Lower leg skin (tissue), 4 donors: ENCODE measurements at regions not wholly inside any gene's neighbourhood (a gene's known extent, or its start where the extent isn't known, plus 50 kb on each side); places are given as distances from the start of the nearest gene placed in this dataset.

Experiments used
- DNase-seq, 2 donors: peaks; one replicate each; pipeline ENCODE4 v3.0.0-alpha.2; 2019; ENCODE audit warnings: low spot score in 2 of 2
- H3K4me3 ChIP-seq: fragments of 200-600 bp; sonication (generic); 2 replicates; pipeline ENCODE4 v1.5.1; 2017; ENCODE audit warnings: mild to moderate bottlenecking, low read depth; ENCODE audit not compliant: poor library complexity, severe bottlenecking
- CTCF ChIP-seq, 3 donors: fragments of 450-650 bp; IDR thresholded peaks; one replicate each; pipeline ENCODE4 v1.5.1; 2016; ENCODE audit warnings: antibody characterized with exemption in 3 of 3, mild to moderate bottlenecking in 3 of 3, moderate library complexity in 2 of 3
- POLR2A ChIP-seq, 2 donors: fragments of 450-650 bp; IDR thresholded peaks; one replicate each; pipeline ENCODE4 v1.6.1; 2016 to 2017; ENCODE audit warnings: antibody characterized with exemption in 2 of 2, mild to moderate bottlenecking in 1 of 2, moderate library complexity in 1 of 2
- WGBS, 2 donors: methylation state at CpG; one replicate each; pipeline ENCODE4 v1.1.5; 2018; 5-methylcytosine and 5-hydroxymethylcytosine counted together
- intact Hi-C: fragments of 100-400 bp; cut with DNase I; formaldehyde crosslinking; loops from one replicate; pipeline ENCODE4 v1.15.0; 2023; ENCODE audit warnings: low total_unique reads

GRCh38 chr9:90457386-90458190 lies 185.0 kb downstream of the DIRAS2 start:
- WGBS, 2 donors, result 82 to 87% methylated on average over 9 of the region's 9 CpGs
- no peak for DNase-seq
- H3K4me3 ChIP-seq, result no peak overlapping the region
- intact Hi-C loops, result no loop called here
- TF ChIP-seq CTCF (IDR thresholded peaks at IDR 0.05) (no peak), POLR2A (IDR thresholded peaks at IDR 0.05) (no peak)

GRCh38 chr9:90458485-90458884 lies 184.1 kb downstream of the DIRAS2 start:
- 77 to 85% methylated on average over 4 of the region's 4 CpGs for WGBS, 2 donors
- DNase-seq, result no peak
- no peak overlapping the region for H3K4me3 ChIP-seq
- intact Hi-C loops, result no loop called here
- TF ChIP-seq POLR2A (IDR thresholded peaks at IDR 0.05), result no peak

DNA sequence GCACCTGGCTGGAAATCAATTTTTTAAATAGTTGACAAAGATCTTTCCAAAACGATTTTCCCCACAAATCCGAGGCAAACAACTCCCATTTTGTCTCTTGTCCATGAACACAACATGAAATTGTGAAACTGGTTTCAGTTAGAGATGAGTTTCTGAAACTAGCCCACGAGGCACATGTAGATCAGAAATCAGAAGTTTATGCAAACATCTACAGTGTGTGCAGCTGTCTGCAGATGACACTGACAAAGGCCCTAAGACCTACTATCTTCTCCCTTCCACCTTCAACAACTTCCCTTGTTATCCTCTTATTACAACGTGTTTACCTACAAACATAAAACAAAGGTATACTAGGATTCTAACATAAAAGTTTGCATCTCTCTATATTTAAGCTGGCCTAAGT lies 183.3 kb downstream of the DIRAS2 start:
- no peak for DNase-seq
- intact Hi-C loops, result no loop called here
- H3K4me3 ChIP-seq, result no peak overlapping the region
- TF ChIP-seq CTCF (IDR thresholded peaks at IDR 0.05) (no peak), POLR2A (IDR thresholded peaks at IDR 0.05) (no peak)
- 57 to 76% methylated on average over 4 of the region's 4 CpGs for WGBS, 2 donors

DNA sequence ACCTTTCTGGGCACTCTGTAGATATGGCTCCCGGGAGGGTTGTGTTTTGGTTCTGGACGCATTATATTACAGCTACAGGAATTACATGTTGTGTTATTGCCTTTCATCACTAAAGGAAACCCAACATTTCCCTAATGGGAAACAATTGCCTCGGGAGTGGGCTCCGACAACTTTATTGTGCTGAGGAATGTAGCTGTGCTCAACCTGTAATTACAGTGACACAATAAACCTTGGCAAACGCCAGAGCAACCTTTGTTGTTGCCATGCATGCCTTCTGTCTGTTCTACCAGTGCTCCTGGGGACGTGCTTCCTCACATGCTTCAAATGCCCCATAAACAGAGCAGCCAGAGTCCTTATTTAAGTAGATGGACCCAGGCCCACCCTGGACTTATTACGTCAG lies 182.4 kb downstream of the DIRAS2 start:
- no peak overlapping the region for H3K4me3 ChIP-seq
- WGBS, 2 donors, result 34 to 49% methylated on average over 7 of the region's 7 CpGs
- DNase-seq, result no peak
- TF ChIP-seq CTCF (IDR thresholded peaks at IDR 0.05) (no peak), POLR2A (IDR thresholded peaks at IDR 0.05) (no peak)
- intact Hi-C loops, result no loop called here

DNA sequence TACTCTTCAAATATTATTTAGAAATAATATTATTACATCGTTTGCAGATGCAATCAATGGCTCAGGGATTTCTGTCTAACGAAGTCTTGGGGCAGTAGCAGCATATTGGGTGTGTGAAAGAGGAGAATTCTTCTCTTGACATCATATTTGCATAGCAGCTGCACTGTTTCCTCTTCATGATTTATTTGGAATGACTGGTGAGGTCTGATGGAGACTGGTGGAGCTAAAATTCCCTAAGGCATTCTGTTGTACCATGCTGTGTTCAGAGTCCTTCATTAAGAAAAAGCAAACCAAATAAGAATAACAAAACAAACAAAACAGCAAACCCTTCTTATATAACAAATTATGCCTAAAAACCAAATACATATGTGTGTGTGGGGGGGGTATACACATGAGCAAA lies 177.6 kb downstream of the DIRAS2 start:
- WGBS, 2 donors, result 40 to 43% methylated on average over 2 of the region's 2 CpGs
- DNase-seq, result no peak
- TF ChIP-seq CTCF (IDR thresholded peaks at IDR 0.05), result no peak
- TF ChIP-seq POLR2A (IDR thresholded peaks at IDR 0.05), result no peak
- H3K4me3 ChIP-seq, result no peak overlapping the region
- intact Hi-C loops, result no loop called here

- intact Hi-C loops, result no loop called here
- WGBS, 2 donors, result 70 to 77% methylated on average over 3 of the region's 3 CpGs
- no peak for DNase-seq
- TF ChIP-seq CTCF (IDR thresholded peaks at IDR 0.05) (no peak), POLR2A (IDR thresholded peaks at IDR 0.05) (no peak)
- no peak overlapping the region for H3K4me3 ChIP-seq
These were observed 176.2 kb downstream of the DIRAS2 start for GRCh38 chr9:90466441-90466840.
